HepG2 (cell line): ENCODE measurements at regions not wholly inside any gene's neighbourhood (a gene's known extent, or its start where the extent isn't known, plus 50 kb on each side); places are given as distances from the start of the nearest gene placed in this dataset.

Experiments used
- EP300 ChIP-seq, 3 experiments: sonication (generic) in 1 of 3; formaldehyde crosslinking in 1 of 3; IDR thresholded peaks; 2 replicates each; pipeline versions ENCODE4 v1.5.1 to v1.6.1; 2011 to 2020; ENCODE audit warnings: low read depth in 2 of 3, low read length in 2 of 3, borderline replicate concordance in 1 of 3, improper control_type of control experiment in 1 of 3, mild to moderate bottlenecking in 1 of 3, missing genetic modification reagents in 1 of 3, moderate library complexity in 1 of 3
- GFI1 ChIP-seq: sonication (generic); formaldehyde crosslinking; IDR thresholded peaks from 2 replicates; pipeline ENCODE4 v1.5.0; 2020; ENCODE audit warnings: missing genetic modification reagents, mild to moderate bottlenecking, borderline replicate concordance
- MZF1 ChIP-seq: sonication (generic); formaldehyde crosslinking; IDR thresholded peaks from 2 replicates; pipeline ENCODE4 v1.8.1; 2023; ENCODE audit warnings: mild to moderate bottlenecking, missing genetic modification reagents, borderline replicate concordance
- NFKBIZ ChIP-seq: IDR thresholded peaks from 2 replicates; pipeline ENCODE4 v1.6.1; 2018; ENCODE audit warnings: missing genetic modification reagents, missing compliant biosample characterization
- POLR2AphosphoS5 ChIP-seq: IDR thresholded peaks from 2 replicates; pipeline ENCODE4 v1.6.1; 2012; ENCODE audit warnings: low read depth, low read length
- SMAD1 ChIP-seq: sonication (generic); formaldehyde crosslinking; IDR thresholded peaks from 2 replicates; pipeline ENCODE4 v1.4.0; 2020; ENCODE audit warnings: missing genetic modification reagents, low read depth, mild to moderate bottlenecking, borderline replicate concordance
- SUZ12 ChIP-seq: fragments of 150-350 bp; IDR thresholded peaks from 2 replicates; pipeline ENCODE4 v1.6.1; 2014; ENCODE audit warnings: low read depth, low read length
- ZNF281 ChIP-seq: sonication (generic); formaldehyde crosslinking; IDR thresholded peaks from 2 replicates; pipeline ENCODE4 v1.4.0; 2020; ENCODE audit warnings: missing genetic modification reagents, borderline replicate concordance
- ZSCAN30 ChIP-seq: sonication (generic); formaldehyde crosslinking; IDR thresholded peaks from 2 replicates; pipeline ENCODE4 v1.5.0; 2020; ENCODE audit warnings: mild to moderate bottlenecking, missing genetic modification reagents
- TF ChIP-seq, protein P1 (sequence below): sonication (generic); formaldehyde crosslinking; IDR thresholded peaks from 2 replicates; pipeline ENCODE4 v1.5.0; 2020; ENCODE audit warnings: mild to moderate bottlenecking, missing genetic modification reagents, moderate library complexity

GRCh38 chr4:164081801-164082200, 587.3 kb downstream of the TMA16 start:
- TF ChIP-seq SUZ12 (no peak), ZSCAN30 (no peak), SMAD1 (no peak), NFKBIZ (no peak), EP300 (IDR thresholded peaks at IDR 0.05; ENCODE audit: low read depth in 2 of 2, low read length in 2 of 2) (no peak), EP300 (CRISPR knock-in tag; IDR thresholded peaks at IDR 0.05; ENCODE audit: borderline replicate concordance) (no peak), ZNF281 (CRISPR knock-in tag) (no peak), GFI1 (CRISPR knock-in tag) (no peak), MZF1 (CRISPR knock-in tag) (no peak), POLR2AphosphoS5 (no peak)
- TF ChIP-seq, protein P1, sequence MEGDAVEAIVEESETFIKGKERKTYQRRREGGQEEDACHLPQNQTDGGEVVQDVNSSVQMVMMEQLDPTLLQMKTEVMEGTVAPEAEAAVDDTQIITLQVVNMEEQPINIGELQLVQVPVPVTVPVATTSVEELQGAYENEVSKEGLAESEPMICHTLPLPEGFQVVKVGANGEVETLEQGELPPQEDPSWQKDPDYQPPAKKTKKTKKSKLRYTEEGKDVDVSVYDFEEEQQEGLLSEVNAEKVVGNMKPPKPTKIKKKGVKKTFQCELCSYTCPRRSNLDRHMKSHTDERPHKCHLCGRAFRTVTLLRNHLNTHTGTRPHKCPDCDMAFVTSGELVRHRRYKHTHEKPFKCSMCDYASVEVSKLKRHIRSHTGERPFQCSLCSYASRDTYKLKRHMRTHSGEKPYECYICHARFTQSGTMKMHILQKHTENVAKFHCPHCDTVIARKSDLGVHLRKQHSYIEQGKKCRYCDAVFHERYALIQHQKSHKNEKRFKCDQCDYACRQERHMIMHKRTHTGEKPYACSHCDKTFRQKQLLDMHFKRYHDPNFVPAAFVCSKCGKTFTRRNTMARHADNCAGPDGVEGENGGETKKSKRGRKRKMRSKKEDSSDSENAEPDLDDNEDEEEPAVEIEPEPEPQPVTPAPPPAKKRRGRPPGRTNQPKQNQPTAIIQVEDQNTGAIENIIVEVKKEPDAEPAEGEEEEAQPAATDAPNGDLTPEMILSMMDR (CRISPR knock-in tag), result no peak
